GM18508 (cell line): ENCODE measurements at regions not wholly inside any gene's neighbourhood (a gene's known extent, or its start where the extent isn't known, plus 50 kb on each side); places are given as distances from the start of the nearest gene placed in this dataset.
"Not testable (repeated sequence)": the region's sequence is repeated elsewhere in the genome, so short reads cannot be mapped to it uniquely, and the experiment has no call there.

ENCODE experiments used
- ATAC-seq: cut with Tn5 transposase; IDR thresholded peaks from one replicate; pipeline ENCODE4 v1.9.1; 2021; ENCODE audit warnings: moderate number of reproducible peaks; ENCODE audit not compliant: insufficient read depth, unreplicated experiment

DNA sequence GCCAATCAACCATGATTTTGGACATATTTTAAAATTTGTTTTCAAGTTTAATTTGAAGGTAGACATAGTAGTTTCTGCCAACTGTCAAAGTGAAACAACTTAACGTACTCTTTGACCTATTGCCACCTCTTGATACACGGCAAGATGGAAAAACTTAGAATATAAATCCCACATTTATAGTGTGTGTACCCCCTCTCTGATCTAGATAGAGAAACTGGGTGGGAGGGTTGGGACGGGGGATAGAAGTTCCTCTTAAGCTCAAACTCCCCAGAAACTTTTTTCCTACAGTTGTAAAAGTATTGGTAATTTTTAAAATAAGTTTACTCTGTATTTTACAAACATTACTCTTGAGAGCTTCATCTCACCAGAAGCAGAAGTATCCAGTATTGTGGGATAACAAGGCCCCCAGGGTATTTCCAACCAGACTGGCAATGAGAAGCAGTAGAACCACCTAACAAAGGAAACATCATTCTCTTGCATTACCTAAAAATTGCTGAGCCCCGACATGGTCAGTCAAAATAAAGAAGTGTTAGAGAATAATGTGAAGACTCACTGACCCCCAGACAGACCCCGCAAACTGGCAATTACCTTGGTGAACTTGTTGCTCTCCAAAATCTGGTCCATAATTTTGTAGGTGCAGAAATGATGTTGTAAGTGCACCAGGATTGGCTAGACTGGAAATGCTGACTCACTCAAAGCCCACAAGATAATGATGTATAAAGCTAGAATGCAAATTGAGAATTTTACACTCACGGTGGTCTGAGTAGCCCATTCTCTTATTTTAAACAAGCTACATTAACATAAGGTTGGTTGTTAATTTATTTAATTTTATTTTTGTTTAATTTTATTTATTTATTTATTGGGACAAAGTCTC is 74.7 kb upstream of the TNFAIP3 start:
- no peak for ATAC-seq

DNA sequence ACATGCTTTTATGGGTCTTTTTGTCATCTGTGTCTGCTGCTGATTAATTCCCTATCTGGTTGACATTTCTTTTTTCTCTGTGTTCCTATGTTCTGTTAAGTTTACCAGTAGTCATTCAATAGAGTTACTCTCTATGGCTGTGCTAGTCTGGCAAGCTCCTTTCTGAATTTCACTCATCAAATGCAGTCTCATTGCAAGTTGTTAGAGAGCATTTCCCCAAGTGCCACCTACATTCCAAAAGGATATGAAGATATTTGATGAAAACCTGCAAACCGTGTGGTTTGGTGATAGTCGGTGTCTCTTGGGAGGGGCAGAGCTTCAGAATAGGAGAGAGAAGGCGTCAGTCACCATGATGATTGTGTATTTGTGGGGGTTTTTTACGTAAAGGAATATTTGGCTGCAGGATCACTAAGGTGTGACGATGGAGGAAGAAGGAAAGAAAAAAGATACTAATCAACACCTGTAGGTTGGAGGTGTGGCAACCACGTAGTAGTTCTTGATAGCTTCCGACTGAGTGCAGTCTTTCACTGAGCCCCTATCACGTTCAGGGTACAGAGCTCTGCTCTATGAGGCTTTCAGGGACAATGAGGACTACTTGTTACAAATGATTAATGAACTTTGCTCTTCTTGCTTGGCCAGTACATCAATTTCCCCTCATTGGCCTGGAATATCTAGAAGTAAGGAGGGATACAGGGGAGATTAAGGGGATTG is 73.1 kb upstream of the TNFAIP3 start:
- ATAC-seq, result no peak

DNA sequence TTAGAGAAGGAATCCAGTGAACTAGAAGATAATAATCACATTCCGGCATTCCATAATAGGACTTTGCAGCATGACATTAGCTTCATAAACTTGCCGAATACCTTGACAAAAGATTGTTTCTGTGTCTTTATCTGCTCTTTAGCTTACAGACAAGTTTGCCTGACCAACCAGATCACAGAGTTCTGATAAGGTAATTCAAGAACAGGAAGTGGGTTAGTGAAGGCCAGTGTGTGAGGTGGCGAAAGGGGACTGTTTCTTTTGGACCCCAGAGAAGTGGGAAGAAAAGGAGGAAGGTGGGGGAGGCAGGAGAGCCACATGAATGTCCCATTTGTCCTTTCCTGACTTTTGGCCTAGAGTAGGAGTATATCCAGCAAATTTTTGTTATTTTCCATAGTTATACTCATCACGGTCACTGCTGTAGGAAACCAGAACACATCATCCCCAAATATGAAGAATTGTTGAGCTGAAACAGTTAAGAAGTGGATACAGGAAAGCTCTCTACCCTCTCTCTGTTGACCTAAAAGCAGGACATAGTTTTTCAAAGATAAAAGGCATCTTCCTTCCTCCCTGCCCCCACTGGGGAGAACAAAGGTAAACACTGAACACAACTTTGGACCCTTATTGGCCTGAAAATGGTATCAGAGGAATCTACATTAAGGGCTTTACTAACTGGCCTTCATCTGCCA is 72.4 kb upstream of the TNFAIP3 start:
- ATAC-seq, result no peak

DNA sequence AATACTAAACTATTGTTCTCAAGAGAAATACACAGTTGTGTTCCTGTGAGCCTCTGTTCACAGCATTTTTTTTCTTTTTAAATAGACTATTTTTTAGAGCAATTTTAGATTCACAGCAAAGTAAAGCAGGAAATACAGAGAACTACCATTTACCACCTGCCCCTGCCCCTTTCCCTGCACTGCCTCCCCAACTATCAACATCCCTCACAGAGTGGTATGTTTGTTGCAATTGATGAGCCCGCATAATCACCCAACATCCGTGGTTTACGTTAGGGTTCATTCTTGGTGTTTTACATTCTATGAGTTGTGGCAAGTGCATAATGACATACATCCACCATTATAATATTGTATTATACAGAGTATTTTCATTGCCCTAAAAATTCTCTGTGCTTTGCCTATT is 71.6 kb upstream of the TNFAIP3 start:
- no peak for ATAC-seq

DNA sequence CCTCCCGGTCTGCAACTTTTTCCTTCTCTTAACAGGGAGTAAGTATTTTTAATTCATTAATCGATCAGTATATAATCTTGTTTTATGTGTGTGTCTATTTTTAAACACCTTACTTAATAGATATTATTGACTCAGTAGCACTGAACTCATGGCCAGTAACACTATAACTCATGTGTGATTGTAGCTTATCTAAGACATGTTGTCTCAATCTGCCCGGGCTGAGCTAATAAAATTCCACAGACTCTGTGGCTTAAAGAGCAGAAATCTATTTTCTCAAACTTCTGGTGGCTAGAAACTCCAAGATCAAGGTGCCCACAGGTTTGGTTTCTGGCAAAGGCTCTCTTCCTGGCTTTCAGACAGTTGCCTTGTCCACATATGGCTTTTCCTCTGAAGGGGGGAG is 68.8 kb upstream of the TNFAIP3 start:
- no peak for ATAC-seq

DNA sequence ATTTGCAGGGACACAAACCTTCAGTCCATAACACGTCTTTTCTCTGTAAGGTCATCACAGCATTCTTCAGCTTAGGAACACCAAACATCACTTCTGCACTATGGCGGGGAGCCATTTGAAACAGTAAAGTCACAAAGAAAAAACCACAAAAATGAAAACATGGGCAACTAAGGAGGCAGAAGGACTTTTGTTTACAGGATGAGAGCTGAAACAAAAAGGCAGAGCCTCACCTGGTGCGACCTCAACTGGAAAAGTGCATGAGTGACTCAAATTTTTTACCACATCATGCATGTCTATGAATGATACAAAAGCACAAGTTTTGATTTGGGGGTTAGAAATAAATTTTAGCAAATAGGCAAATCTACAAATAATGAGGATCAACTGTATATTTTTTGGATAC is 68.2 kb upstream of the TNFAIP3 start:
- no peak for ATAC-seq

DNA sequence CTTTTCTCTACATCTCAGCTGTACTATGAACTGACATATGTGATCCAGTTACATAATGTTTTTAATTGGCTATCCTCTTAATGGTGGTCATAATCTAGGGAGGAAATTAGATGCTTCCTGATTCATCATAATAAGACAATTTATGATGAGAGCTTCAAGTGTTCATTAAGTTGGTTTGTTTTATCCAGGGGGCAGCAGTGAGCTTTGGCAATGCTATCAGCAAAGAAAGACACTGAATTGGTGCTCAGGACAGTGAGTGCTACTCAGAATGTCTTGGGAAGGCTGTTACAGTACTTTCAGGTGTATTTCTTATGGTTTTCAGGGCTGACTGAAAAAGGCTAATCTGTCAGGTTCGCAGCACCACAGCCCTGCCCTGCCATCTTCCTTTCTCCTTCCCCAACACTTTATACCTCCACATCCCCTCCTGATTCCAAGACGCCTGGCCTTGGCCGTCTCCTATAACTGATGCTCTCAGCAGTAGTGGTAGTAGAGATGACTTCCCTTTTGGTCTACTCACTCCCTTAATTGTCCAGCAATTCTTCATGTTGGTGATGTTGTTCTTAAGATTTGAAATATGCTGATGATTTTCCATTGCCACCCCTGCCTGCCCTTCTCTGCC is 67.0 kb upstream of the TNFAIP3 start:
- ATAC-seq, result no peak

DNA sequence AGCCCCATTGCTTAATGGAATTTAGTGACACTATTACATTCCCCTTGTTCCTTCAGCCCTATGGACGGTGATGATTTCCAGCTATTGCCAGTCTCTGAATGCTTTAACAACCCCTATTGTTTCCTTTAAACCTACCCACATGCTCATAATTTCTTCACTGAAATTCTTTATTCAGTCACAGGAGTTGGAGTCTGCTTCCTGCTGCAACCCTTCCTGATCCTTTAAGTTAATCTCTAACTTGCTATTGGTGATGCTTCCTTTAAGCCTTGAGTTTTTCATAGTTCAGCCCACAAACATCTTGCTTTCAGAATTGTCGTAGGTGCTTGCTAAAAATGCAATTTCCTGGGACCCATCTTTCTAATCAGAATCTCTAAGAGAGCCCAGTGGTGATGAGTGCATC is 66.3 kb upstream of the TNFAIP3 start:
- ATAC-seq, result no peak

DNA sequence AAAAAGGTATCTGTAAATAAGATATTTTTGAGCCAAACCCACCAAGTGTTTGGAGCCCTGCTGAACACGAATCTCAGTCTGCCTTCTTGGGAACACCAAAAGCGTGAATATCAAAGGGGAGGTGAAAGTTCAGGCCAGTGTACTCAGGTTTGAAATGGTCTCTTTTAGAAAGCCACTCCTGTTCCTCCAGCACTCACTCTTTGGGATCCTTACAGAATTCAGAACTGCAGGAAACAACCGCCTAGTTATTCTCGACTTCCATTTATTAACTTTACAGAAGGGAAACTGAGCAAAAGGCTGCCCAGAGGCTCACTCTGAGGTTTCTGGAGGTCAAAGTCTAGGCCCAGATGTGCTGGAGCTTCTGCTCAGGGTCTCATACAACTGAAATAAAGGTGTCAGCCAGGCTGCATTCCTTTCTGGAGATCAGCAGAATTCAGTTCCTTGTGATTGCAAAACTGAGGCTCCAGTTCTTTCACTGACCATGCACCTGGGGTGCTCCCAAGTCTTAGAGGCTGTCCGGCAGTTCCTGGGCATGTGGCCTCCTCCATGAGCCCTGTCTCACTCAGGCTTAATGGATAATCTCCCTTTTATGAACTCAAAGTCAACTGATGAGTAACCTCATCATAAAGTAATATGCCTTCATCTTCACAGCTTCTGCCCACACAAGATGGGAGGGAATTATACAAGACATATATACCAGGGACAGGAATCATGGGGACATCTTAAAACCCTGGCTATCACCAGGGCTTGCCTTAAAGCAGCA is 65.5 kb upstream of the TNFAIP3 start:
- no peak for ATAC-seq

DNA sequence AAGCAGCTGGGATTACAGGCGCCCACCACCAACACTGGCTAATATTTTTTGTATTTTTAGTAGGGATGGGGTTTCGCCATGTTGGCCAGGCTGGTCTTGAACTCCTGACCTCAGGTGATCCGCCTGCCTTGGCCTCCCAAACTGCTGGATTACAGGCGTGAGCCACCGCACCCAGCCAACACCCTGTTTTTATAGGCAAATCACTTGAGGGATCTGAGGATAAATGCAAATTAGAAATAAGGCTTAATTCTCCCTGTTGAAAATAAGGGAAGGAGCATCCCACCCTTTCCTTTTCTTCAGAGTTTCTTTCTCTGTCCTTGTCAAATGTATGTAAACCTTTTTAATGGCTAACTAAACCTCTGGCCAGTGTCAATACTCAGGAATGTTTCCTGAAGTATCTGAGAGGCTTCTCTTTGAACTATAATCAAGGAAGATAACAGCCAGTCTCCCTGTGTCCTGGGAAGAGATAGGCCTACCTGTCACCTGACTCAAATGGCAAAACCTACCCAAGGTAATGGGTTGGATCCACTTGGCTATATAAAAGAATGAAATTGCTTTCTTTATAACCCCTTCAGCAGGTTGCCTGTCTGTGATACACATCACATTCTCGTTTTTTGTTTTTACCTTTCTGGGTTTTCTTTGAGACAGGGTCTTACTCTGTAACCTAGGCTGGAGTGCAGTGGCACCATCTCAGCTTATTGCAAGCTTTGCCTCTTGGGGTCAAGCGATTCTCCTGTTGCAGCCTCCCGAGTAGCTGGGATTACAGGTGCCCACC is 64.5 kb upstream of the TNFAIP3 start:
- ATAC-seq, result no peak

DNA sequence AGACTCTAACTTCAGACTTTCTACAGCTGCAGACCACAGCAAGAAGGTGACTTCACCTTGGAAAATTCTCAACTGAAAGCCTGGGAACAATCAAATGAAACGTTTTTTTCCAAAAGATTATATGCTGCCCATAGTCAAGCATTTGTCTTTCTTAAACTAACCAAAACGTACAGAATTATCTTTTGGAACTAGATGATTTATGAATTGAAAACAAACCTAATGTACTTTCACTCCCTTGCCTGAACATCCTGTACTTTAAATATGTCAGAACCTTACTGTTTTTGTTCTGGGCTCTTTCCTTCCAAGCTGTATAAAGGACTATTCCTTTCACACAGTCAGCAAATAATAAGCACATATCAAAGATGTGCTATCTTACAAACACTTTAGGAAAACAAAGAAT is 62.4 kb upstream of the TNFAIP3 start:
- ATAC-seq, result no peak

DNA sequence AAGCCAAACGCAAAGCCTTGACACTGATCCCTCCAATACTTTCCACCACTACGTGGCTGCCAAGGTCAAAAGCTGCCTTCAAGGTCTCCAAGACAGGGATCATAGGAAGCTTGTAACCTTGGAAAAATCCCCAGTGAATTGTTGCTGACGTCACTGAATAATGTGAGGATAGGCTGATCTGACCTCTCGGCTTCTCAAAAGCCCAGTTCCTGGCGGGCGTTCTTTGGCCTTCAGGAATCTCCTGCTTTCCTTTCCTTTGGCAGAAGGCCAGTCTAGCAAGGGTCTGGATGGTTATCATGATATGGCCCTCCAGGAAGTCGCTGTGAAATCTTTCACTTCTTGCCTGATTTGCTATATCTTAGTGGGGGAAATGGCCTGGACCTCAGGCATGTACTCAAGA is 61.4 kb upstream of the TNFAIP3 start:
- ATAC-seq, result no peak

DNA sequence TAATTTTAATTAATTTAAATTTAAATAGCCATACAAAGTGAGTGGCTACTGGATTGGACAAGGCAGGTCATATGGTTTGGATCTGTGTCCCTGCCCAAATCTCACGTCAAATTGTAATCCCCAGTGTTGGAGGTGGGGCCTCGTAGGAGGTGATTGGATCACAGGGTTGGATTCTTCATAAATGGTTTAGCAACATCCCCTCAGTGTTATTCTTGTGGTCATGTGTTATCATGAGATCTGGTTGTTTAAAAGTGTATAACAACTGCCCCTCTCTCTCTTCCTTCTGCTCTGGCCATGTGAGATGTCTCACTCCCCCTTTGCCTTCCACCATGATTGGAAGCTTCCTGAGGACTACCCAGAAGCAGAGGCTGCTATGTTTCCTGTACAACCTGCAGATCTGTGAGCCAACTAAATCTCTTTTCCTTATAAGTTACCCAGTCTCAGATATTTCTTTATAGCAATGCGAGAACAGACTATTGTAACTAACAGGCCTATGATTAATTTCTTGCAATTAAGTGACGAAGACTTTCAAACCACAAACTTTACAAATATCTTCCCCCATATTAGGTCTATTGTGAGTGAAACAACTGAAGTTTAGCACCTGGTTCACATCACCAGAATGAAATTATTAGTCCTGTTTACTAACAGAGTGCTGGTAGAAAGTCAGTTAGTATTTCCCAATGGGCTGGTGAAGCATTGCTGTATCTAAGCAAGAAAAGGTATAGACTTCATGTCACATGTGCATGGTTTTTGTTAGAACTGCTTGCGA is 60.0 kb upstream of the TNFAIP3 start:
- ATAC-seq, result no peak

DNA sequence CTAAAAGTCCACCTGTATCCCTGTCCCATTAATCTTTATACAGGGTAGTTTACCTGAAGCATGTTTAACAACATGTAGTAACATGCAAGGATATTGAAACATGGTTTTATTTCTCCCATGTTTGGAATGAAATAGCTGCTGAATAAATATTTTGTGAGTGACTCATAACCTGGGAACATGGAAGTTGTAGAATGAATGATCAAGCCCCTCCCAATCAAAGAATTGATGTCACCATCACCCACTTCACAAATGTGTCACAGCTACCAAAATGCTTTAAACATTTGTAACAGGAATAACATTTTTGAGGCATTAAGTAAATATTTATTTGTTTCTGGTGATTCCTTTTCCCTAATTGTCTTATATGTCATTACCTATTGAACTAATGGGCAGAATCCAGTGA is 58.9 kb upstream of the TNFAIP3 start:
- no peak for ATAC-seq

DNA sequence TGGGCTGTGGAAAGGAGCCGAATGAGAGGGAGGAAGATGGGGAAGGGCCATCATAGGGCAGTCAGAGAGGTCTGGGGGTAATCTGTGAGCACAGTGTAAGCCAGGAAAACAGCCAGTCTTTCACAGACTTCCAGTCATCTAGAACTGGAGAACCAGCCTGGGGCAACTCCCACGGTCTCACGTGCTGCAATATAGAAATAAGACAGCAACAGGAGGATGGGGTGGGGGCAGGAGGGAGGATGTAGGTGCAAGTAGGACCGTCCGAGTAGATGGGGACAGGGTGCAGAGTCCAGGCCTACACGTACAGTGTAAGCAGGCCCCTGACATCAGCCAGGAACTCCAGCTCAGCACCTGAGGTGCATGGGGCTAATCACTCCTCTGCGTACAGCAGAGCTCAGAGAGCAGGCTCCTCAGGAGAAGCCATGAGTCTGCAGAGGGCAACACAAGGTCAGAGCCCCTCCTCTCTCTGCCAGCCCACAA is 58.2 kb upstream of the TNFAIP3 start:
- no peak for ATAC-seq

DNA sequence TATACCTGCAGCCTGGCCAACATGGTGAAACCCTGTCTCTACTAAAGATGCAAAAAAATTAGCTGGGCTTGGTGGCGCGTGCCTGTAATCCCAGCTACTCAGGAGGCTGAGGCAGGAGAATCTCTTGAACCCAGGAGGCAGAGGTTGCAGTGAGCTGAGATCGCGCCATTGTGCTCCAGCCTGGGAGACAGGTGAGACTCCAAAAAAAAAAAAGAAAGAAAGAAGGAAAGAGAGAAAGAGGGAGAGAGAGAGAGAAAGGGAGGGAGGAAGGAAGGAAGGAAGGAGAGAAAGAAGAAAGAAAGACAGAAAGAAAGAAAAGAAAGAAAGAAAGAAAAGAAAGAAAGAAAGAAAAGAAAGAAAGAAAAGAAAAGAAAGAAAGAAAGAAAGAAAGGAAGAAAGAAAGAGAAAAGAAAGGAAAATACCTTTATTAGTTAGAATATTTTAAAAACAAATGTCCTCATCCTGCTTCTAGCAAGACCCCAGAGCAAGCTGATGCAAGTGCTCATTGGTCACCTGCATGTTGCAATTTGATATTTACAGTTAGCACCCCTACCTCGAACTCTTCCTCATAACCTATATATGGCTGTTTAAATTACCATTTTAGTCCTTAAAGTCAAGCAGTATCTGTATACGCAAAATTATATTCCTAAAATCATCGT is 57.0 kb upstream of the TNFAIP3 start:
- not testable (repeated sequence) for ATAC-seq

DNA sequence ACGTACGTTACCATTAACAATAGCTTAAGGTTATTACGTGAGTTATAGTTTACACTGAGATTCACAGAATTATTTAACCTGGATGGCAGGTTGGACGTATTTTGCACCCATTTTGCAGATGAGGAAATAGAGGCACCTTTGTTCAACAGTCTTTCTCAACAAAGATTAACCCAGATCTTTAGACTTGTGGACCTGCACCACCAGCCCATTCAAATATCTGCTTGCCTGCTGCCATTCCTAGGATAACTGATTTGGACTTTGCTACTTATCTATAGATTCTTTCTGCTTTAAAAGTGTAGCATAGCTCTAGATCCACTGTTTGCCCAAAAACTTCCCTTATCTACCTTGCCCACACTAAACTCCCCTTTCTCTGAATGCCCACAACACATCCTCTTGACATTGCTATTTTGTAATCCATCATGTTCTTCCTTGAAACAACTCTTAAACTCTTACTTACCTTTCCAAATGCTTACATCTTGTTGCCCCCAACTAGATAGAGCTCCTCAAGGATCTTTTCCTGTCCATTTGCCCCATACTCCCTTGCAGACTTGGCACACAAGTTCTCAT is 56.4 kb upstream of the TNFAIP3 start:
- no peak for ATAC-seq
